Mesodermal cell (in vitro differentiated cells): ENCODE measurements at regions not wholly inside any gene's neighbourhood (a gene's known extent, or its start where the extent isn't known, plus 50 kb on each side); places are given as distances from the start of the nearest gene placed in this dataset.
A peak's percentile ranks its signal among the peaks of the same experiment; 100 is the strongest.

Source experiments
- H3K27ac ChIP-seq: 2 replicates; pipeline ENCODE4 v1.7.0; 2013; ENCODE audit warnings: mild to moderate bottlenecking, low read depth, low read length, moderate library complexity; ENCODE audit not compliant: severe bottlenecking
- H3K36me3 ChIP-seq: 2 replicates; pipeline ENCODE4 v1.7.1; 2013; ENCODE audit warnings: mild to moderate bottlenecking, low read length, moderate library complexity; ENCODE audit not compliant: control insufficient read depth, insufficient read depth
- H3K4me1 ChIP-seq: one replicate; pipeline ENCODE4 v1.7.1; 2013; ENCODE audit warnings: mild to moderate bottlenecking, low read length; ENCODE audit not compliant: insufficient read depth, control insufficient read depth, poor library complexity, severe bottlenecking
- H3K4me3 ChIP-seq: 2 replicates; pipeline ENCODE4 v1.7.0; 2013; ENCODE audit warnings: low read length, control low read depth, mild to moderate bottlenecking; ENCODE audit not compliant: insufficient read depth, poor library complexity, severe bottlenecking; ENCODE audit errors: extremely low read depth
- H3K9me3 ChIP-seq: 2 replicates; pipeline ENCODE4 v1.7.1; 2013; ENCODE audit warnings: mild to moderate bottlenecking, low read length, moderate library complexity; ENCODE audit not compliant: control insufficient read depth
- WGBS, 2 experiments: methylation state at CpG; one replicate each; pipeline ENCODE4 v1.1.5; 2013; ENCODE audit warnings: missing lambda C conversion rate in 2 of 2; ENCODE audit not compliant: insufficient coverage in 2 of 2; 5-methylcytosine and 5-hydroxymethylcytosine counted together

DNA sequence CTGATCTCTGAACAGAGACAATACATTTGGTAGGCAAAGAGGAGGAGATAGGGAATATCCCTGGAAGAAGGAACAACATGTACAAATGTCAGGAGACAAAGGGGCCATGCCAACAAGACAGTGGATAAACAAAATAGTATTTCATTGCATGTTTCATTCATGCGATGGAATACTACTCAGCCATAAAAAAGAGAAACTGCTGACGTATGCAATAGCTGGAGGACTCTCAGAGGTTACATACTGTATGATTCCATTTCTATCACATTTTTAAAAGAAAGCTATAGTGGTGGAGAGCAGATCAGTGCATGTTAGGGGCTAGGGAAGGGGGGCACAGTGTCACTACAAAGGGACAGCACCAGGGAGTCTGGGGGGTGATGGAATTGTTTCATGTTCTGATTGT, 572.9 kb upstream of the CADM1 start:
- Histone ChIP-seq H3K36me3 (no peaks in the 10 kb centered on the region), H3K27ac (no peak overlapping the region), H3K4me3 (no peak overlapping the region), H3K4me1 (peaks cover 25% of the 10 kb centered on the region), H3K9me3 (peaks cover 4% of the 10 kb centered on the region)
- 100% methylated on average over 1 of the region's 2 CpGs; no CpG with 5 or more reads in 1 of the 2 experiments for WGBS, 2 experiments

DNA sequence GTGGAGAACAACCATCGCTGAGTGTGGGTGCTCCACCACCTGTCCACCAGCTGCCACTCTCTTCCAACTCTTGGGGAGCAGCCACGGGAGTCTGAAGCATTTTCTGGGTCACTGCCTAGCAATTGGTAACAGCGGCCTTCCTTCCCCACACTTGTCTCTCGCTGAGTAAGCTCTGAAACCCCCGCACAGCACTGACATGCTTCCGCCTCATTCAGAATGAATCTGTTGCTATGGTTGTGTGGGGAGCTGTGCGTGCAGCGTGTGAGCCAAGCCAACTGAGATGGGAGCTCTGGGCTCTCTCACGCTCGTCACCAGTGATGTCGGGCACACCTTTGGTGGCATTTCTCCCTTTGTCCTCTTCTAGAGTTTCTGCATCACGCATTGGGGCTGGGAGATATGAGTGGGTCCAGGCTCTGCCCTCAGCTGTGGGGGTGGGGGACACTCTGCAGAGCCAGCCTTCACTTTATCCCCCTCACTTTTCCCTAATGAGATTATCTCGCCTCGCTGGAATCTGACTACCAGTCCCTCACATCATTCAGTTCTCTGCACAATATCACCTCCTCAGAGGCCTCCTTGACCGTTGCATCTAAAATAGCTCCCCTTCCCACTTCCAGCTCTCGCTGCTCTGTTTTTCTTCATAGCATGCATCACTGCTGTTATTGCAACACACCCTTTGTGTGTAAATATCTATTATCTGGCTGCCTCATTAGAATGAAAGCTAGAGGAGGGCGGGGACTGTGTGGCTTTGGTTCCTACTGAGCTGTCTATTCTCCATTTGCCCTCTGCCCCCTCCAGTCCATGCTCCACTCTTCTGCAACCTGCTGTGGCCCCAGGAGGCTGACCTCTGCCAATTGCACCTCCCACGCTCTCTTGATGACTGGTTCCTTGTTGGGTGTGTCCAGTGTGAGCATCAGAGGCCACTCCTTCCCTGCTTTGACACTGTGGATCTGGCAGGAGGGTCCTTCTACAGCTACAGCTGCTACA, 569.9 kb upstream of the CADM1 start:
- peak overlapping the region; percentile 55 for H3K27ac ChIP-seq
- H3K4me1 ChIP-seq: peaks cover 43% of the 10 kb centered on the region
- 58 to 70% methylated on average over 9 to 12 of the region's 18 CpGs for WGBS, 2 experiments
- no peak overlapping the region for H3K4me3 ChIP-seq
- no peaks in the 10 kb centered on the region for H3K36me3 ChIP-seq
- peaks cover 1% of the 10 kb centered on the region for H3K9me3 ChIP-seq

- peaks cover 43% of the 10 kb centered on the region for H3K4me1 ChIP-seq
- 72 to 84% methylated on average over 15 to 16 of the region's 16 CpGs for WGBS, 2 experiments
- no peak overlapping the region for H3K27ac ChIP-seq
Observed at GRCh38 chr11:116072601-116073410, 568.6 kb upstream of the CADM1 start.

GRCh38 chr11:116072133-116072532, 567.9 kb upstream of the CADM1 start:
- no peaks in the 10 kb centered on the region for H3K36me3 ChIP-seq
- WGBS, 2 experiments: 26 to 49% methylated on average over 3 to 4 of the region's 4 CpGs
- H3K4me1 ChIP-seq: peaks cover 43% of the 10 kb centered on the region
- H3K9me3 ChIP-seq: peaks cover 3% of the 10 kb centered on the region
- H3K27ac ChIP-seq: no peak overlapping the region
- no peak overlapping the region for H3K4me3 ChIP-seq

More at GRCh38 chr11:116072601-116073410, 568.6 kb upstream of the CADM1 start:
- peaks cover 3% of the 10 kb centered on the region for H3K9me3 ChIP-seq
- H3K36me3 ChIP-seq: no peaks in the 10 kb centered on the region
- H3K4me3 ChIP-seq: no peak overlapping the region

DNA sequence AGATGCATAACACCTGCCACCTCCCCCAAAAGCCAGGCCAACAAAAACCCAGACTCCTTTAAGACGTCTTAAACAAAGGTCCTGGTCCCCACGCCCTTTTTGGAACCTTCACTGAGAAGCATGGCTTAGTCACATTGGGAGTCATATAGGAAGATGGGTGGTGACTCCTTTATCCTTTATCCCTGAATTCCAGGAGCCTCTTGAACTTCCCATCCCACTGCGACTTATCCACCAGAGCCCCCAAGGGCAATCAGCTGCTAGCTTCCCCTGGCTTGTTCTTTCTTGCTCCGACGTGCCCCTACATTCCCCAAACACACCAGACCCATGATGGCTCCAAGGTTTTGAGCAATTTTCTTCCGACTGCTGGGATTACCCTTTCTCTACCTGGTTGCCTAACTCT, 567.0 kb upstream of the CADM1 start:
- Histone ChIP-seq H3K36me3 (no peaks in the 10 kb centered on the region), H3K4me3 (no peak overlapping the region), H3K27ac (no peak overlapping the region), H3K9me3 (peaks cover 3% of the 10 kb centered on the region), H3K4me1 (peaks cover 43% of the 10 kb centered on the region)
- WGBS, 2 experiments: 86 to 92% methylated on average over 4 of the region's 6 CpGs

DNA sequence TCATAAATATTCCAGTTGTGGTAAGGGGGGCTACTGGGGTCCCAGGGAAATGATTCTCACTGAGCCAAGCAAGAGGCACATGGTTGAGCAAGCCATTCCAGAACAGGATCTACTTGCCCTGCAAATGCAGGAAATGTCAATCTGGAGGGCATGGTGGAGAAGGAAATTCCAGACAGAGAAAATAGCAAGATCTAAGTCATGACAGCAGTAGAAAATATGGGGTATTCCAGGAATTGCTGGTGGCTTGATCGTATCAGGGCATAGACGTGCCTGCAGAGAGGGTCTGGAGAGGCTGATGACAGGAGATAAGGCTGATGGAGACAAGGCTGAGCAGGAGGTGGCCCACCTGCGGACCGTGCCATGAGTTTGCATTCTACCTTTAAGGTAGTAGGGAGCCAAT, 566.3 kb upstream of the CADM1 start:
- 79 to 83% methylated on average over 3 to 4 of the region's 4 CpGs for WGBS, 2 experiments

GRCh38 chr11:116066777-116067176, 562.6 kb upstream of the CADM1 start:
- no peaks in the 10 kb centered on the region for H3K36me3 ChIP-seq
- peaks cover 40% of the 10 kb centered on the region for H3K4me1 ChIP-seq
- no peak overlapping the region for H3K4me3 ChIP-seq
- WGBS, 2 experiments: 83 to 87% methylated on average over 5 of the region's 6 CpGs
- H3K9me3 ChIP-seq: peaks cover 3% of the 10 kb centered on the region
- H3K27ac ChIP-seq: no peak overlapping the region

More for the DNA sequence above, 566.3 kb upstream of the CADM1 start:
- Histone ChIP-seq H3K9me3 (peaks cover 3% of the 10 kb centered on the region), H3K4me1 (peaks cover 48% of the 10 kb centered on the region), H3K27ac (peak overlapping the region; percentile 12), H3K36me3 (no peaks in the 10 kb centered on the region), H3K4me3 (no peak overlapping the region)

DNA sequence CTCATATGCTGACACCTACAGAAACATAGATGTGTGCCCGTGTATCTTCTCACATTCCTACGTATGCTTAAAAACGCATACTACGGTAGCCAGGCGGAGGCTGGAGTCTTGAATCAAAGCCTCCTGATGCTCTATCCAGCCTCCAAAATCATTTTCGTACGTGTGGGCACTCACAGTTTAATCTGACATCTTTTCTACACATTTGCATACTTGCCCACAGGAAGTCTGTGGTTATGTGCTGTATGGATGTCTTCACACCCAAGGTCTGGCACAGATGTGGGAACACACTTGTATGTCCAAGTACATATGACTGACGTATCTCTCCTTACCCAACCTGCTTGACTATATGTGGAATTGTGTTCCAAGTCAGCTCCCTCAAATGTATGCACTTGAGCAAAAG, 561.8 kb upstream of the CADM1 start:
- peaks cover 3% of the 10 kb centered on the region for H3K9me3 ChIP-seq
- H3K4me1 ChIP-seq: peaks cover 33% of the 10 kb centered on the region
- H3K27ac ChIP-seq: no peak overlapping the region
- WGBS, 2 experiments: 93 to 96% methylated on average over 6 of the region's 8 CpGs
- H3K4me3 ChIP-seq: no peak overlapping the region
- H3K36me3 ChIP-seq: no peaks in the 10 kb centered on the region

DNA sequence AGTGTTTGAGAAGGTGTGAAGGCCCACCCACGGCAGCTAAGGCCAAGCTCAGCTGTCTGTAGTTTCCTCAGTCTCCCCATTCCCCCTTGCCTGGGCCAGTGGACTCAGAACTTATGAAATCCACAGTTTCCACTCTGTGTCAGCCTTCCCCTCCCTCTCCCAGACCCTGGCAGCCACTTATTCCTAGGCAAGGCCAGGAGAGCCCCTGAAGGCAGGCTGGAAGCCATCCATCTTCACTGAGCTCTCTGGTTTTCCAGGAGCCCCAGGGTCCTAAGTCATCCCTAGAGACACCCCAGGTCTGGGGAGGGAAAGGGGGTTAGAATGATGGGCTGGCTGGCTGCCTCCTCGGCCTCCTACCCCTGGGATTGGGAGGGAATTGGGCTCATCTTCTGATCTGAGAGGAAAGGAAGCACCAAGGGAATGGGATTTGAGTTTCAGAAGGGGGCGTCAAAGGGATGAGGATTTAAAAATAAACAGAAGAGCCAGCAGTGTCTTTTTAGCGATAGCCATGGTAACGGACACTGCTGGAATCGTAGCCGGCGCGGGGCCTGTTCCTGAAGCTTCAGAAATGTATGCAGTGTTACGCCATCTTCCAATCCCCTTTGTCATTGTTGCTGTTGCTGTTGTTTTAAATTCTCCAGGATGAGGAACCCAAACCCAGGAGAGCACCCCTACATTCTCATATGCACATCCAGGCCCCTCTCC, 561.1 kb upstream of the CADM1 start:
- no peak overlapping the region for H3K4me3 ChIP-seq
- H3K36me3 ChIP-seq: no peaks in the 10 kb centered on the region
- peaks cover 27% of the 10 kb centered on the region for H3K4me1 ChIP-seq
- no peak overlapping the region for H3K27ac ChIP-seq
- 91 to 94% methylated on average over 10 of the region's 10 CpGs for WGBS, 2 experiments
- peaks cover 3% of the 10 kb centered on the region for H3K9me3 ChIP-seq

DNA sequence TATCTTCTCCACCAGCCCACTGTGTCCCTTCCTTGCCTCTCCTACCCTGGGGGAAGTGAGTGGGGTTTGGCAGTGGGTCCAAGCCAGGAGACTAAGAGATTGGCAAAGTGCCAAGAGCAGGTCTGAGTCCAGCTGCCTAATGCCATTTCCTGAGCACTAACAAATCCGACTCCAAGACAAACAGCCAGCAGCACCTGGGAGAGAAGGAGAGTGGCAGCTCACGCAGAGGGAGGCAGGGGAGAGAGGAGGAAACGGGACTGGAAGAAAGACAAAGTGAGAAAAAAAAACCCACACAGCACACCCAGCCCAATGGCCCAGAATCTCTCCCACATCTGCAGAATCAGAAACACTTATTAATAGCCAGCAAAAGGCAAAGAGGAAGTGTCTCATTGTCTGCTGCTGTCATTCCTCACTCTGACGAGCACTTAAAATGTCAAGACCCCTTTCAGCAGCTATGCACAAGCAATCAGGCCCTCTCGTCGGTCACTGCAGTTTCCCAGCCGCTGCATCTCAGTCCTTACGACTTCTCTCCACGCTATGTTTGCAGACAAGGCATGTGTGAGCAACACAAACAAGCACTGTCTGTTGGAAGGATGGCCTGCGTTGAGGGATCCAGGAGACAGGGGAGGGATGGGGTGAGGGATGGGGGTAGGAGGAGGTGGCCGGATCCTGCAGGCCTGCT, 558.4 kb upstream of the CADM1 start:
- WGBS, 2 experiments: 60 to 67% methylated on average over 4 to 8 of the region's 11 CpGs
- H3K4me3 ChIP-seq: no peak overlapping the region
- H3K4me1 ChIP-seq: peaks cover 28% of the 10 kb centered on the region
- H3K36me3 ChIP-seq: no peaks in the 10 kb centered on the region
- H3K27ac ChIP-seq: peak overlapping the region; percentile 69
- H3K9me3 ChIP-seq: no peaks in the 10 kb centered on the region
